ENCODE measurements at regions not wholly inside any gene's neighbourhood (a gene's known extent, or its start where the extent isn't known, plus 50 kb on each side); places are given as distances from the start of the nearest gene placed in this dataset.
"Not testable (repeated sequence)": the region's sequence is repeated elsewhere in the genome, so short reads cannot be mapped to it uniquely, and the experiment has no call there.

GRCh38 chr16:85441189-85441889, 171.8 kb upstream of the GSE1 start:
- no peak for DNase-seq (ENCODE audit: low read depth in 2 of 2)

GRCh38 chr16:85441890-85442670, 171.0 kb upstream of the GSE1 start:
- DNase-seq (ENCODE audit: low read depth in 2 of 2): no peak

GRCh38 chr16:85443116-85443515, 170.0 kb upstream of the GSE1 start:
- no peak for DNase-seq (ENCODE audit: low read depth in 2 of 2)

GRCh38 chr16:85443531-85443930, 169.6 kb upstream of the GSE1 start:
- DNase-seq (ENCODE audit: low read depth in 2 of 2): no peak

GRCh38 chr16:85445064-85445778, 167.9 kb upstream of the GSE1 start:
- no peak for DNase-seq (ENCODE audit: low read depth in 2 of 2)

- no peak for DNase-seq (ENCODE audit: low read depth in 2 of 2)
Observed at GRCh38 chr16:85445779-85446222, 167.3 kb upstream of the GSE1 start.

- no peak for DNase-seq (ENCODE audit: low read depth in 2 of 2)
Observed at GRCh38 chr16:85446951-85447692, 166.0 kb upstream of the GSE1 start.

- DNase-seq (ENCODE audit: low read depth in 2 of 2): no peak
Observed at GRCh38 chr16:85447693-85448313, 165.3 kb upstream of the GSE1 start.

- DNase-seq (ENCODE audit: low read depth in 2 of 2): peak in 1 of 2 donors; percentile 11
Observed at GRCh38 chr16:85448557-85449190, 164.4 kb upstream of the GSE1 start.

- no peak for DNase-seq (ENCODE audit: low read depth in 2 of 2)
Observed at GRCh38 chr16:85449191-85449884, 163.8 kb upstream of the GSE1 start.

- DNase-seq (ENCODE audit: low read depth in 2 of 2): no peak
Observed at GRCh38 chr16:85449885-85450245, 163.3 kb upstream of the GSE1 start.

- not testable (repeated sequence) for DNase-seq (ENCODE audit: low read depth in 2 of 2)
Observed at GRCh38 chr16:85451142-85451541, 162.0 kb upstream of the GSE1 start.

- no peak for DNase-seq (ENCODE audit: low read depth in 2 of 2)
Observed at GRCh38 chr16:85451641-85452363, 161.3 kb upstream of the GSE1 start.

- no peak for DNase-seq (ENCODE audit: low read depth in 2 of 2)
Observed at GRCh38 chr16:85452364-85453193, 160.5 kb upstream of the GSE1 start.

GRCh38 chr16:85453194-85453678, 159.9 kb upstream of the GSE1 start:
- DNase-seq (ENCODE audit: low read depth in 2 of 2): no peak

GRCh38 chr16:85453703-85454102, 159.4 kb upstream of the GSE1 start:
- DNase-seq (ENCODE audit: low read depth in 2 of 2): no peak

- DNase-seq (ENCODE audit: low read depth in 2 of 2): no peak
Observed at GRCh38 chr16:85454171-85454872, 158.8 kb upstream of the GSE1 start.

GRCh38 chr16:85455534-85455933, 157.6 kb upstream of the GSE1 start:
- no peak for DNase-seq (ENCODE audit: low read depth in 2 of 2)

Data from stimulated activated CD4-positive, alpha-beta T cell treated with anti-CD3 and anti-CD28 coated beads, Interleukin-1b, Interleukin-23, amount 100 ng/mL, for 1 hour (primary cell).